ENCODE measurements at regions not wholly inside any gene's neighbourhood (a gene's known extent, or its start where the extent isn't known, plus 50 kb on each side); places are given as distances from the start of the nearest gene placed in this dataset.
"Not testable (repeated sequence)": the region's sequence is repeated elsewhere in the genome, so short reads cannot be mapped to it uniquely, and the experiment has no call there.

DNA sequence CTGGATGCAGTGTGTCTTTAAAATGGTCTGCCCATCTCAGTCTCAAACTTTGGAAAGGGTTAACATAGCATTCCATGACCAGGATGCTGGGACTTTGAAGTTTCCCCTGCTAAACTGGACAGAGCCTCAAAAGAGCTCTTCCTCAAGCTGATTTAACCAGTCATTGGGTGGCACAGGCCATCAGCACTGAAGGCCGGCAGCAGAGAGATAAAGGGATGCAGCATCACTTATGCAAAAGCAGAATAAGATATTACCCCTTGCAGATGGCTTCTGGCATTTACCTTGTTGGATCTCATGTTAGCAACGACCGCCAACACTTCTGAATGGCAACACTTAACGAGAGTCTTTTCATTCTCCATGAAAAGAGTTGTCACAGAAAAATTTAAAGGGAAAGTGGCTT is 179.0 kb downstream of the LMLN start:
- BruUV-seq (replicated peaks); H3K4me1 ChIP-seq (ENCODE audit: control insufficient read depth, insufficient read depth, low read length); H3K56ac ChIP-seq (ENCODE audit: extremely low read depth, insufficient read depth, low read length); H4K5ac ChIP-seq (ENCODE audit: low read depth, low read length); intact Hi-C loops (cut with micrococcal nuclease); H2AK9ac ChIP-seq (replicated peaks; ENCODE audit: low read depth, low read length, poor library complexity); H2BK20ac ChIP-seq (ENCODE audit: low read depth, low read length); H2BK15ac ChIP-seq (ENCODE audit: low read depth, low read length); H3K23ac ChIP-seq (ENCODE audit: low read depth, low read length); DNase-seq; H4K20me1 ChIP-seq (ENCODE audit: insufficient read depth, low read length); H3K27ac ChIP-seq (ENCODE audit: insufficient read depth, low read length); H3K79me1 ChIP-seq (ENCODE audit: low read depth in 1 of 2, low read length in 2 of 2); H3K4me2 ChIP-seq (ENCODE audit: low read depth, low read length); H3K18ac ChIP-seq (ENCODE audit: low read depth, low read length); in situ Hi-C loops (cut with MboI; ENCODE audit: low sequenced_read_pairs); H3K27me3 ChIP-seq (ENCODE audit: control insufficient read depth, insufficient read depth, low read length); H3K4me3 ChIP-seq (ENCODE audit: insufficient read depth, low read depth, low read length); H3K9ac ChIP-seq (ENCODE audit: low read depth, low read length); CTCF ChIA-PET; H4K91ac ChIP-seq (ENCODE audit: insufficient read depth, low read depth, low read length); dilution Hi-C loops (cut with HindIII; ENCODE audit: low sequenced_read_pairs, unreplicated experiment); H3K9me1 ChIP-seq (ENCODE audit: insufficient read depth, low read length); H2BK5ac ChIP-seq (ENCODE audit: low read depth, low read length, poor library complexity, severe bottlenecking); H3K36me3 ChIP-seq (ENCODE audit: control insufficient read depth, insufficient read depth, low read length); H4K8ac ChIP-seq (ENCODE audit: low read depth in 2 of 2, low read length in 2 of 2); POLR2A ChIA-PET (ENCODE audit: unreplicated experiment); H2AFZ ChIP-seq (replicated peaks; ENCODE audit: low read length, poor library complexity); H2BK120ac ChIP-seq (ENCODE audit: low read depth, low read length); H3K14ac ChIP-seq (replicated peaks; ENCODE audit: low read depth, low read length); H3K9me3 ChIP-seq (ENCODE audit: control insufficient read depth, insufficient read depth, low read length); H2AK5ac ChIP-seq (ENCODE audit: low read depth, low read length); H3K4ac ChIP-seq (ENCODE audit: low read depth, low read length): not testable (repeated sequence)
- ATAC-seq (ENCODE audit: low read depth) = 0 out of 2 replicates have a peak, but pooled peaks have one; percentile 14
- no CpG with 5 or more reads among the region's 4 CpGs for WGBS, 2 experiments (ENCODE audit: extremely low coverage in 2 of 2, insufficient read length in 1 of 2)

DNA sequence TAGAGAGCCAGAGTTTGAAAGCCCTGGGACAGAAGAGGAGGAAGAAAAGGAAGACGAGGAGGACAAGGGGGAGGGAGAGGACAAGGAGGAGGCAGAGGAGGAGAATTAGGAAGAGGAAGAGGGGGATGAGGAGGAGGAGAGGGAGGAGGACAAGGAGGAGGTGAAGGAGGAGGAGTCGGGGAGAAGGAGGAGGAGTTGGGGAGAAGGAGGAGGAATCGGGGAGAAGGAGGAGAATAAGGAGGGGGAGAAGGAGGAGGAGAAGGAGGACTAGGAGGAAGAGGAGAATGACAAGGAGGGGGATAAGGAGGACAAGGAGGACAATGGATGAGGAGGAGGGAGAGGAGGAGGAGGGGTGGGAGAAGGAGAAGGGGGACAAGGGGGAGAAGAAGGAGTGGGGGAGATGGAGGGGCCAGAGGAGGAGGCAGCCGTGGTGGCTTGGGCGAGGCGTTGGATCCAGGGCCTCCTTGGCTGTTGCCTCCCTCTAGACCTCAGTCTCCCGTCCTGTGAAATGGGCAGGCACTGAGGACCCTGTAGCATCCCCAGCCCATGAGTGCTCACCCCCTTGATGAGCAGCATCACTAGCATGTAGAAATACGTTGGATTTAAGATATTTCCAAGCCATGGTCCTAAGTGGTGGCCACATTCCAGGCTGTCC is 179.6 kb downstream of the LMLN start:
- H3K4me2 ChIP-seq (ENCODE audit: low read depth, low read length); H3K9me1 ChIP-seq (ENCODE audit: insufficient read depth, low read length); intact Hi-C loops (cut with micrococcal nuclease); H3K9ac ChIP-seq (ENCODE audit: low read depth, low read length); H4K91ac ChIP-seq (ENCODE audit: insufficient read depth, low read depth, low read length); H3K36me3 ChIP-seq (ENCODE audit: control insufficient read depth, insufficient read depth, low read length); BruUV-seq (replicated peaks); H3K27ac ChIP-seq (ENCODE audit: insufficient read depth, low read length); H3K23ac ChIP-seq (ENCODE audit: low read depth, low read length); H4K20me1 ChIP-seq (ENCODE audit: insufficient read depth, low read length); H2BK20ac ChIP-seq (ENCODE audit: low read depth, low read length); H2AFZ ChIP-seq (replicated peaks; ENCODE audit: low read length, poor library complexity); dilution Hi-C loops (cut with HindIII; ENCODE audit: low sequenced_read_pairs, unreplicated experiment); H3K4me3 ChIP-seq (ENCODE audit: insufficient read depth, low read depth, low read length); H4K5ac ChIP-seq (ENCODE audit: low read depth, low read length); H3K4me1 ChIP-seq (ENCODE audit: control insufficient read depth, insufficient read depth, low read length); H3K27me3 ChIP-seq (ENCODE audit: control insufficient read depth, insufficient read depth, low read length); H3K9me3 ChIP-seq (ENCODE audit: control insufficient read depth, insufficient read depth, low read length); H2AK9ac ChIP-seq (replicated peaks; ENCODE audit: low read depth, low read length, poor library complexity); H2BK120ac ChIP-seq (ENCODE audit: low read depth, low read length); H3K18ac ChIP-seq (ENCODE audit: low read depth, low read length); in situ Hi-C loops (cut with MboI; ENCODE audit: low sequenced_read_pairs); CTCF ChIA-PET; H3K14ac ChIP-seq (replicated peaks; ENCODE audit: low read depth, low read length); H3K56ac ChIP-seq (ENCODE audit: extremely low read depth, insufficient read depth, low read length); H4K8ac ChIP-seq (ENCODE audit: low read depth in 2 of 2, low read length in 2 of 2); DNase-seq; H3K4ac ChIP-seq (ENCODE audit: low read depth, low read length); H2BK15ac ChIP-seq (ENCODE audit: low read depth, low read length); H2AK5ac ChIP-seq (ENCODE audit: low read depth, low read length); H3K79me1 ChIP-seq (ENCODE audit: low read depth in 1 of 2, low read length in 2 of 2); ATAC-seq (ENCODE audit: low read depth); H2BK5ac ChIP-seq (ENCODE audit: low read depth, low read length, poor library complexity, severe bottlenecking); POLR2A ChIA-PET (ENCODE audit: unreplicated experiment): not testable (repeated sequence)
- 86% methylated on average over 1 of the region's 8 CpGs; no CpG with 5 or more reads in 1 of the 2 experiments for WGBS, 2 experiments (ENCODE audit: extremely low coverage in 2 of 2, insufficient read length in 1 of 2)
